IMR-90 (cell line): ENCODE measurements at regions not wholly inside any gene's neighbourhood (a gene's known extent, or its start where the extent isn't known, plus 50 kb on each side); places are given as distances from the start of the nearest gene placed in this dataset.

Source experiments
- ATAC-seq: fragments of 200-7000 bp; cut with Tn5 transposase; 2 replicates; pipeline ENCODE4 v1.9.1; 2020; ENCODE audit warnings: low read depth, mild to moderate bottlenecking, moderate library complexity
- BruUV-seq: library from RNA; stranded (reverse); fragments of 400-500 nt; replicated peaks from 2 replicates; lab custom pipeline; 2021; lab: Mats Ljungman, UMichigan
- CTCF ChIA-PET: fragments of 300-600 bp; formaldehyde crosslinking; extraction: SDS; loops from one replicate; lab custom pipeline; 2021; ENCODE audit warnings: antibody characterized with exemption; lab: Yijun Ruan, JAX
- POLR2A ChIA-PET: fragments of 300-600 bp; sonication (Branson Sonifier 250); formaldehyde crosslinking; loops from one replicate; lab custom pipeline; 2022; ENCODE audit warnings: antibody characterized with exemption; ENCODE audit not compliant: unreplicated experiment; lab: Charles Lee
- DNase-seq: peaks from one replicate; pipeline ENCODE4 v3.0.0; 2013
- H2AFZ ChIP-seq: replicated peaks from 2 replicates; pipeline ENCODE3; 2013; ENCODE audit warnings: low read length, mild to moderate bottlenecking; ENCODE audit not compliant: poor library complexity
- H2AK5ac ChIP-seq: 2 replicates; pipeline ENCODE4 v1.6.1; 2013; ENCODE audit warnings: low read depth, low read length, inconsistent platforms
- H2AK9ac ChIP-seq: replicated peaks from 2 replicates; pipeline ENCODE3; 2013; ENCODE audit warnings: mild to moderate bottlenecking, low read depth, low read length, moderate library complexity; ENCODE audit not compliant: poor library complexity
- H2BK120ac ChIP-seq: 2 replicates; pipeline ENCODE4 v1.6.1; 2013; ENCODE audit warnings: low read depth, low read length, inconsistent platforms
- H2BK15ac ChIP-seq: 3 replicates; pipeline ENCODE4 v1.6.1; 2013; ENCODE audit warnings: low read depth, low read length, inconsistent platforms
- H2BK20ac ChIP-seq: 2 replicates; pipeline ENCODE4 v1.6.1; 2013; ENCODE audit warnings: low read depth, mild to moderate bottlenecking, inconsistent platforms, low read length, moderate library complexity
- H2BK5ac ChIP-seq: 2 replicates; pipeline ENCODE4 v1.6.1; 2013; ENCODE audit warnings: mild to moderate bottlenecking, low read depth, low read length, inconsistent platforms; ENCODE audit not compliant: poor library complexity, severe bottlenecking
- H3K14ac ChIP-seq: replicated peaks from 2 replicates; pipeline ENCODE4 v1.6.1; 2013; ENCODE audit warnings: low read depth, low read length, inconsistent platforms
- H3K18ac ChIP-seq: 2 replicates; pipeline ENCODE4 v1.6.1; 2013; ENCODE audit warnings: low read depth, low read length, control low read depth
- H3K23ac ChIP-seq: 2 replicates; pipeline ENCODE4 v1.6.1; 2013; ENCODE audit warnings: low read depth, low read length, inconsistent platforms
- H3K27ac ChIP-seq: 2 replicates; pipeline ENCODE4 v1.5.1; 2013; ENCODE audit warnings: mild to moderate bottlenecking, control low read depth, low read length; ENCODE audit not compliant: insufficient read depth
- H3K27me3 ChIP-seq: 2 replicates; pipeline ENCODE4 v1.6.1; 2013; ENCODE audit warnings: low read length; ENCODE audit not compliant: control insufficient read depth, insufficient read depth
- H3K36me3 ChIP-seq: 2 replicates; pipeline ENCODE4 v1.6.1; 2013; ENCODE audit warnings: low read length, mixed read lengths; ENCODE audit not compliant: control insufficient read depth, insufficient read depth
- H3K4ac ChIP-seq: 2 replicates; pipeline ENCODE4 v1.6.1; 2013; ENCODE audit warnings: low read depth, low read length, inconsistent platforms
- H3K4me1 ChIP-seq: 2 replicates; pipeline ENCODE4 v1.6.1; 2013; ENCODE audit warnings: low read length, mixed read lengths; ENCODE audit not compliant: control insufficient read depth, insufficient read depth
- H3K4me2 ChIP-seq: 2 replicates; pipeline ENCODE4 v1.6.1; 2013; ENCODE audit warnings: low read depth, mild to moderate bottlenecking, control low read depth, low read length, moderate library complexity
- H3K4me3 ChIP-seq: 2 replicates; pipeline ENCODE4 v1.5.1; 2013; ENCODE audit warnings: low read depth, mild to moderate bottlenecking, control low read depth, low read length, moderate library complexity; ENCODE audit not compliant: insufficient read depth
- H3K56ac ChIP-seq: 2 replicates; pipeline ENCODE4 v1.6.1; 2013; ENCODE audit warnings: low read length, inconsistent platforms; ENCODE audit not compliant: insufficient read depth; ENCODE audit errors: extremely low read depth
- H3K79me1 ChIP-seq, 2 experiments: 2 replicates each; pipeline ENCODE4 v1.6.1; 2013; ENCODE audit warnings: low read length in 2 of 2, inconsistent platforms in 1 of 2, low read depth in 1 of 2
- H3K9ac ChIP-seq: 2 replicates; pipeline ENCODE4 v1.6.1; 2013; ENCODE audit warnings: low read depth, low read length, control low read depth
- H3K9me1 ChIP-seq: 2 replicates; pipeline ENCODE4 v1.6.1; 2013; ENCODE audit warnings: low read length, inconsistent platforms; ENCODE audit not compliant: insufficient read depth
- H3K9me3 ChIP-seq: 2 replicates; pipeline ENCODE4 v1.6.1; 2013; ENCODE audit warnings: low read length; ENCODE audit not compliant: control insufficient read depth, insufficient read depth
- H4K20me1 ChIP-seq: 2 replicates; pipeline ENCODE4 v1.6.1; 2013; ENCODE audit warnings: low read length, inconsistent platforms; ENCODE audit not compliant: insufficient read depth
- H4K5ac ChIP-seq: 2 replicates; pipeline ENCODE4 v1.6.1; 2013; ENCODE audit warnings: mild to moderate bottlenecking, low read depth, low read length, control low read depth
- H4K8ac ChIP-seq, 2 experiments: 2 replicates each; pipeline ENCODE4 v1.6.1; 2013; ENCODE audit warnings: low read depth in 2 of 2, low read length in 2 of 2, control low read depth in 1 of 2, inconsistent platforms in 1 of 2
- H4K91ac ChIP-seq: 2 replicates; pipeline ENCODE4 v1.6.1; 2013; ENCODE audit warnings: low read depth, low read length, inconsistent platforms; ENCODE audit not compliant: insufficient read depth
- BHLHE40 ChIP-seq: fragments of 150-350 bp; IDR thresholded peaks from 2 replicates; pipeline ENCODE4 v1.6.1; 2016; ENCODE audit warnings: mild to moderate bottlenecking, low read depth, low read length
- CEBPB ChIP-seq: IDR thresholded peaks from 2 replicates; pipeline ENCODE4 v1.6.1; 2012; ENCODE audit warnings: low read depth, low read length, improper control_type of control experiment
- CHD1 ChIP-seq: IDR thresholded peaks from 2 replicates; pipeline ENCODE4 v1.6.1; 2012; ENCODE audit warnings: low read depth, low read length, improper control_type of control experiment
- FOS ChIP-seq: fragments of 150-350 bp; IDR thresholded peaks from 2 replicates; pipeline ENCODE4 v1.6.1; 2016; ENCODE audit warnings: low read depth, low read length
- MAFK ChIP-seq: IDR thresholded peaks from 2 replicates; pipeline ENCODE4 v1.6.1; 2012; ENCODE audit warnings: low read depth, low read length, improper control_type of control experiment
- NFE2L2 ChIP-seq: fragments of 150-350 bp; IDR thresholded peaks from 2 replicates; pipeline ENCODE4 v1.6.1; 2016; ENCODE audit warnings: low read depth, mild to moderate bottlenecking, low read length
- RCOR1 ChIP-seq: IDR thresholded peaks from 2 replicates; pipeline ENCODE4 v1.6.1; 2012; ENCODE audit warnings: mild to moderate bottlenecking, low read length, improper control_type of control experiment; ENCODE audit not compliant: insufficient replicate concordance
- WGBS, 2 experiments: methylation state at CpG; one replicate each; pipeline versions ENCODE4 v1.1.5 to v1.1.7; 2013; ENCODE audit warnings: missing lambda C conversion rate in 2 of 2; ENCODE audit not compliant: insufficient read length in 1 of 2; ENCODE audit errors: extremely low coverage in 2 of 2; 5-methylcytosine and 5-hydroxymethylcytosine counted together
- dilution Hi-C: fragments of 300-500 bp; cut with HindIII; formaldehyde crosslinking; loops from one replicate; pipeline ENCODE4 v1.14.3; 2018; ENCODE audit warnings: low sequenced_read_pairs; ENCODE audit not compliant: unreplicated experiment
- in situ Hi-C: fragments of 300-500 bp; cut with MboI; formaldehyde crosslinking; loops from 3 replicates; pipeline ENCODE4 v1.14.3; 2019; ENCODE audit warnings: low sequenced_read_pairs, inconsistent platforms, mixed read lengths
- intact Hi-C: fragments of 100-400 bp; cut with micrococcal nuclease; formaldehyde crosslinking; loops from 2 replicates; pipeline ENCODE4 v1.10.0; 2022
- TF ChIP-seq, protein P1 (sequence below): fragments of 150-350 bp; IDR thresholded peaks from 2 replicates; pipeline ENCODE4 v1.6.1; 2016; ENCODE audit warnings: low read depth, mild to moderate bottlenecking, low read length, moderate library complexity, borderline replicate concordance
- TF ChIP-seq, protein P2 (sequence below): conservative IDR thresholded peaks from 2 replicates; pipeline ENCODE4 v1.5.1; 2012; ENCODE audit warnings: mild to moderate bottlenecking, low read depth, low read length, improper control_type of control experiment
- TF ChIP-seq, protein P3 (sequence below): fragments of 150-350 bp; IDR thresholded peaks from 2 replicates; pipeline ENCODE4 v1.6.1; 2017; ENCODE audit warnings: mild to moderate bottlenecking, antibody characterized with exemption, low read length, low read depth

DNA sequence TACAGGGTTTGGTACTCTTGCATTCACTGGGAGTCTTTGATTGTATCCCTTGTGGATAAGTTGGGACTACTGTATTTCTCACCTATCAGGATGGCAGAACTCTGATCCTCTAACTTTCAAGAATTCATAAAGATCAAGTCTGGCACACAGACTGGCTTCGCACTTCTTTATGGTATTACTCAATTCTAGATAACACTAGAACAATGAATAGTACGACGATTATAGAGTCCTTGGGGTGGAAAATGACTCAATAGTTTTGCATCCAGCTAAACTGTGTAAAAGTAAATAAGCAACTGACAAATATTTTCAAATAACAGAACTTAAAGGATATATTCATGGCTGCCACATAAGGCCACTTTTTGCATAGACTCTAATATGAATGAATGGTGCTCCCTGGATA, 103.4 kb upstream of the MEX3C start:
- TF ChIP-seq CEBPB, result no peak
- no peak for TF ChIP-seq BHLHE40
- TF ChIP-seq, protein P1, sequence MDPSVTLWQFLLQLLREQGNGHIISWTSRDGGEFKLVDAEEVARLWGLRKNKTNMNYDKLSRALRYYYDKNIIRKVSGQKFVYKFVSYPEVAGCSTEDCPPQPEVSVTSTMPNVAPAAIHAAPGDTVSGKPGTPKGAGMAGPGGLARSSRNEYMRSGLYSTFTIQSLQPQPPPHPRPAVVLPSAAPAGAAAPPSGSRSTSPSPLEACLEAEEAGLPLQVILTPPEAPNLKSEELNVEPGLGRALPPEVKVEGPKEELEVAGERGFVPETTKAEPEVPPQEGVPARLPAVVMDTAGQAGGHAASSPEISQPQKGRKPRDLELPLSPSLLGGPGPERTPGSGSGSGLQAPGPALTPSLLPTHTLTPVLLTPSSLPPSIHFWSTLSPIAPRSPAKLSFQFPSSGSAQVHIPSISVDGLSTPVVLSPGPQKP, result no peak
- no peak for TF ChIP-seq CHD1
- TF ChIP-seq RCOR1, result no peak
- TF ChIP-seq FOS, result no peak
- TF ChIP-seq NFE2L2, result no peak
- TF ChIP-seq MAFK, result no peak
- TF ChIP-seq, protein P2, sequence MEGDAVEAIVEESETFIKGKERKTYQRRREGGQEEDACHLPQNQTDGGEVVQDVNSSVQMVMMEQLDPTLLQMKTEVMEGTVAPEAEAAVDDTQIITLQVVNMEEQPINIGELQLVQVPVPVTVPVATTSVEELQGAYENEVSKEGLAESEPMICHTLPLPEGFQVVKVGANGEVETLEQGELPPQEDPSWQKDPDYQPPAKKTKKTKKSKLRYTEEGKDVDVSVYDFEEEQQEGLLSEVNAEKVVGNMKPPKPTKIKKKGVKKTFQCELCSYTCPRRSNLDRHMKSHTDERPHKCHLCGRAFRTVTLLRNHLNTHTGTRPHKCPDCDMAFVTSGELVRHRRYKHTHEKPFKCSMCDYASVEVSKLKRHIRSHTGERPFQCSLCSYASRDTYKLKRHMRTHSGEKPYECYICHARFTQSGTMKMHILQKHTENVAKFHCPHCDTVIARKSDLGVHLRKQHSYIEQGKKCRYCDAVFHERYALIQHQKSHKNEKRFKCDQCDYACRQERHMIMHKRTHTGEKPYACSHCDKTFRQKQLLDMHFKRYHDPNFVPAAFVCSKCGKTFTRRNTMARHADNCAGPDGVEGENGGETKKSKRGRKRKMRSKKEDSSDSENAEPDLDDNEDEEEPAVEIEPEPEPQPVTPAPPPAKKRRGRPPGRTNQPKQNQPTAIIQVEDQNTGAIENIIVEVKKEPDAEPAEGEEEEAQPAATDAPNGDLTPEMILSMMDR, result no peak
- TF ChIP-seq, protein P3, sequence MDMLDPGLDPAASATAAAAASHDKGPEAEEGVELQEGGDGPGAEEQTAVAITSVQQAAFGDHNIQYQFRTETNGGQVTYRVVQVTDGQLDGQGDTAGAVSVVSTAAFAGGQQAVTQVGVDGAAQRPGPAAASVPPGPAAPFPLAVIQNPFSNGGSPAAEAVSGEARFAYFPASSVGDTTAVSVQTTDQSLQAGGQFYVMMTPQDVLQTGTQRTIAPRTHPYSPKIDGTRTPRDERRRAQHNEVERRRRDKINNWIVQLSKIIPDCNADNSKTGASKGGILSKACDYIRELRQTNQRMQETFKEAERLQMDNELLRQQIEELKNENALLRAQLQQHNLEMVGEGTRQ, result no peak
- no peak overlapping the region for H2AK5ac ChIP-seq
- no peak overlapping the region for H3K18ac ChIP-seq
- dilution Hi-C loops, result no loop called here
- H3K27me3 ChIP-seq, result no peaks in the 10 kb centered on the region
- no peak overlapping the region for H3K14ac ChIP-seq
- H3K4ac ChIP-seq, result no peak overlapping the region
- ChIA-PET CTCF (no interaction called here), POLR2A (no interaction called here)
- no peak overlapping the region for H2AK9ac ChIP-seq
- H3K27ac ChIP-seq, result no peak overlapping the region
- H2BK20ac ChIP-seq, result no peak overlapping the region
- H3K4me3 ChIP-seq, result no peak overlapping the region
- H2BK15ac ChIP-seq, result no peak overlapping the region
- H3K79me1 ChIP-seq, result no peaks in the 10 kb centered on the region
- H3K9ac ChIP-seq, result no peak overlapping the region
- no TSS peak for BruUV-seq
- DNase-seq (no peak), ATAC-seq (no peak)
- no peaks in the 10 kb centered on the region for H3K4me1 ChIP-seq
- no peak overlapping the region for H3K23ac ChIP-seq
- no peaks in the 10 kb centered on the region for H4K20me1 ChIP-seq
- no peak overlapping the region for H4K91ac ChIP-seq
- H3K9me3 ChIP-seq, result peaks cover 5% of the 10 kb centered on the region
- no peak overlapping the region for H2AFZ ChIP-seq
- WGBS, 2 experiments, result no CpG with 5 or more reads among the region's 3 CpGs
- in situ Hi-C loops, result no loop called here
- no peaks in the 10 kb centered on the region for H3K36me3 ChIP-seq
- H4K8ac ChIP-seq, result no peak overlapping the region
- intact Hi-C loops, result no loop called here
- H2BK120ac ChIP-seq, result no peak overlapping the region
- H3K4me2 ChIP-seq, result no peak overlapping the region
- no peak overlapping the region for H2BK5ac ChIP-seq
- H4K5ac ChIP-seq, result no peak overlapping the region
- H3K9me1 ChIP-seq, result no peaks in the 10 kb centered on the region
- H3K56ac ChIP-seq, result no peak overlapping the region
